Central memory CD8-positive, alpha-beta T cell (primary cell): ENCODE measurements at regions not wholly inside any gene's neighbourhood (a gene's known extent, or its start where the extent isn't known, plus 50 kb on each side); places are given as distances from the start of the nearest gene placed in this dataset.
A peak's percentile ranks its signal among the peaks of the same experiment; 100 is the strongest.

Experiments used
- ATAC-seq: fragments of 150-1000 bp; cut with Tn5 transposase; replicated peaks from 2 replicates; pipeline ENCODE4 v1.10.0; 2022; ENCODE audit warnings: mild to moderate bottlenecking, moderate FRiP score, moderate number of reproducible peaks; ENCODE audit not compliant: poor library complexity, severe bottlenecking; ENCODE audit errors: extremely low read depth
- DNase-seq, 2 donors: peaks; one replicate each; pipeline ENCODE4 v3.0.0; 2021; ENCODE audit warnings: low spot score in 2 of 2
- H3K27ac Mint-ChIP-seq: one replicate; pipeline ENCODE4 v1.8.0; 2022; ENCODE audit warnings: low read depth, mild to moderate bottlenecking, moderate library complexity, mixed read lengths
- H3K27me3 Mint-ChIP-seq: one replicate; pipeline ENCODE4 v1.8.0; 2022; ENCODE audit warnings: mixed read lengths
- H3K36me3 Mint-ChIP-seq: one replicate; pipeline ENCODE4 v1.8.0; 2022; ENCODE audit warnings: mild to moderate bottlenecking, moderate library complexity, mixed read lengths; ENCODE audit not compliant: insufficient read depth
- H3K4me1 Mint-ChIP-seq: one replicate; pipeline ENCODE4 v1.8.0; 2022; ENCODE audit warnings: mixed read lengths
- H3K4me3 Mint-ChIP-seq: one replicate; pipeline ENCODE4 v1.8.0; 2022; ENCODE audit warnings: mild to moderate bottlenecking, moderate library complexity, mixed read lengths
- H3K9me3 Mint-ChIP-seq: one replicate; pipeline ENCODE4 v1.8.0; 2022; ENCODE audit warnings: mixed read lengths

DNA sequence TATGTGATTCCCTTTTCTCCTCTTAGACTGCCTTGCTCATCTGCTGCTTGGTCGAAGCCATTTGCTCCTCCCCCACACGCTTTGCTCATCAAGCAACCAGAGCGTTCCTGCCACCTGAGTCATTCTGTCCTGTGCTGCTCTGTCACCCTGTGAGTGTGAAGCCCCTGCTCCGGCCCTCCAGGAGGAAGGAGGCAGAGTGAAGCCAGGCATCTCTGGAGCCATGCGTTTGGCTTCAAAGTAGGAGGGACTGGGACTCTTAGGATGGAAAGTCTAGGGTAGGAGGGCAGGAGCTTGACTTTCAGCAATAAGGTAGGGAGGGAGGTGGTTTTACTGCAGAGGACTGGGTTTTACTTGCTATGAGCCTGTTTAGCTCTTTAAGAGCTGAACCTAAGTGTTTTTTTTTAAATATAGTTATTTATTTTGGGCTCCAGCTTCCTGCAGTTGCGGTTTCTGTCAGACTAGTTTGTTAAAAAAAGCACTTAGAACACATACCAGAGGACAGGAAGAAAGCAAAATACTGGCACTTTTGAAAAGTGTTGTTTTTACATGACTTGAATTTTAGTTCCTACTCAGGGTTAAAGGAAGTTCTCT, 63.6 kb downstream of the SPINK2 start:
- Mint-ChIP-seq H3K4me1 (peaks cover 57% of the 10 kb centered on the region), H3K4me3 (peak overlapping the region; percentile 73), H3K36me3 (peaks cover 3% of the 10 kb centered on the region), H3K27ac (peak overlapping the region; percentile 92), H3K9me3 (no peaks in the 10 kb centered on the region), H3K27me3 (no peaks in the 10 kb centered on the region)
- ATAC-seq = peak; percentile 69
- peak; percentile 23 to 28 for DNase-seq

GRCh38 chr4:56757261-56757746, 64.2 kb downstream of the SPINK2 start:
- no peak for DNase-seq
- H3K9me3 Mint-ChIP-seq = no peaks in the 10 kb centered on the region
- H3K4me1 Mint-ChIP-seq = peaks cover 51% of the 10 kb centered on the region
- peaks cover 3% of the 10 kb centered on the region for H3K36me3 Mint-ChIP-seq
- no peaks in the 10 kb centered on the region for H3K27me3 Mint-ChIP-seq
- H3K4me3 Mint-ChIP-seq = peak overlapping the region; percentile 73
- ATAC-seq = peak; percentile 63
- H3K27ac Mint-ChIP-seq = peak overlapping the region; percentile 92

GRCh38 chr4:56755901-56756300, 65.6 kb downstream of the SPINK2 start:
- Mint-ChIP-seq H3K27ac (no peak overlapping the region), H3K9me3 (no peaks in the 10 kb centered on the region), H3K4me1 (peaks cover 43% of the 10 kb centered on the region), H3K4me3 (no peak overlapping the region), H3K36me3 (peaks cover 3% of the 10 kb centered on the region), H3K27me3 (no peaks in the 10 kb centered on the region)
- ATAC-seq (no peak), DNase-seq (no peak)

DNA sequence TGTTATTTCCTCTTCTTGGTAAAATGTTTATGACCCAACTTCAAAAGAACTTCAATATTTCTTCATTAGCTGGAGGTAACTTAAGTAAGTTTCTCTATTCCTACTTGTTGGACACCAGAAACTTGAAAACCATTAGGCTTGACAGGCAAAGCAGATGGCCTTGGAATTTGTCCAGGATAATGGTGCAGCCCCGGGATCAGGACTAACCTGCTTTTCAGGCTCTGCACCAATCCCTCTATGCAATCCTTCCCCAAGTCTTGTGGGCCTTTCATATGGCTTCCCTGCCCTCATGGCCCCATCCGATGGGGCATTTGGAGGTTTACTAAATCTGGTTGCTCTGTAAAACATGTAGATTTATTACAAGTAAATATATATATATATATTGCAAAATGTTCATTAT, 68.5 kb downstream of the SPINK2 start:
- Mint-ChIP-seq H3K36me3 (peaks cover 3% of the 10 kb centered on the region), H3K27me3 (no peaks in the 10 kb centered on the region), H3K4me3 (no peak overlapping the region), H3K4me1 (peaks cover 29% of the 10 kb centered on the region), H3K9me3 (no peaks in the 10 kb centered on the region), H3K27ac (no peak overlapping the region)
- DNase-seq (no peak), ATAC-seq (no peak)

GRCh38 chr4:56750231-56750630, 69.1 kb upstream of the HOPX start:
- Mint-ChIP-seq H3K4me1 (peaks cover 5% of the 10 kb centered on the region), H3K36me3 (peaks cover 4% of the 10 kb centered on the region), H3K27me3 (no peaks in the 10 kb centered on the region), H3K4me3 (no peak overlapping the region), H3K27ac (no peak overlapping the region), H3K9me3 (no peaks in the 10 kb centered on the region)
- no peak for DNase-seq
- no peak for ATAC-seq

DNA sequence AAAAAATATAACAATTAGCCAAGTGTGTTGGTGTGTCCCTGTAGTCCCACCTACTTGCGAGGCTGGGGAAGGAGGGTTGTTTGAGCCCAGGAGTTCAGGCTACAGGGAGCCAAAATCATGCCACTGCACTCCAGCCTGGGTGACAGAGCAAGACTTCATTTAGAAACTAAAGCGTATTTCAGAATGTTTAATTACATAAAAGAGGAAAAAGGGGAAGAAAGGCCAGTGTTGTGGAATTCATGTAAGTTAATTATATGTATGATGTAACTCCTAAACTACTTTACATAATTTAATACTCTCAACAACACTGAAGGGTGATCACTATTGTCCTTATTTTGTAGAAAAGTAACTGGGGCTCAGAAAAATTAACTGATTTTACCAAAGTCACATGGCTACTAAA, 67.2 kb upstream of the HOPX start:
- ATAC-seq (no peak), DNase-seq (no peak)
- H3K27me3 Mint-ChIP-seq = no peaks in the 10 kb centered on the region
- peaks cover 4% of the 10 kb centered on the region for H3K36me3 Mint-ChIP-seq
- peaks cover 5% of the 10 kb centered on the region for H3K4me1 Mint-ChIP-seq
- H3K9me3 Mint-ChIP-seq = no peaks in the 10 kb centered on the region
- no peak overlapping the region for H3K4me3 Mint-ChIP-seq
- H3K27ac Mint-ChIP-seq = no peak overlapping the region

DNA sequence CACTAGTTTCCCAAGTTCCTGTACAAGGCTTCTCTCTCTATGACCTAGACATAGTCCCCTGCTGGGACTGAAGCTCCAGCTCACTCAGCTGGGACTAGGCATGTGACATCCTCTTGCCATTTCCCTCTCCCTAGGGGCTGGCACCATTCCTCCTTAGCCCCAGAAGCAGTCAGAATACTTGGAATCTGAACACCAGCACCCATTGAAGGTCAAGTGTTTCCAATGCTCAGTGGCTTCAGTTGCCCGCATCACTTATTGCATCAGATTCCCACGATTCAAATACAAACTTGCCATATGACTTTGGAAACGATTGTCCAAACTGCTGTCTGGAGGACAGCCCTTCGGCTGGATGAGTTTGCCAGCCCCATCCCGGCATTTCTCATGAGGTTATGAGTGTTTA, 65.5 kb upstream of the HOPX start:
- no peak for ATAC-seq
- DNase-seq = no peak
- Mint-ChIP-seq H3K27me3 (no peaks in the 10 kb centered on the region), H3K27ac (no peak overlapping the region), H3K36me3 (peaks cover 4% of the 10 kb centered on the region), H3K4me1 (peaks cover 5% of the 10 kb centered on the region), H3K4me3 (no peak overlapping the region), H3K9me3 (no peaks in the 10 kb centered on the region)

DNA sequence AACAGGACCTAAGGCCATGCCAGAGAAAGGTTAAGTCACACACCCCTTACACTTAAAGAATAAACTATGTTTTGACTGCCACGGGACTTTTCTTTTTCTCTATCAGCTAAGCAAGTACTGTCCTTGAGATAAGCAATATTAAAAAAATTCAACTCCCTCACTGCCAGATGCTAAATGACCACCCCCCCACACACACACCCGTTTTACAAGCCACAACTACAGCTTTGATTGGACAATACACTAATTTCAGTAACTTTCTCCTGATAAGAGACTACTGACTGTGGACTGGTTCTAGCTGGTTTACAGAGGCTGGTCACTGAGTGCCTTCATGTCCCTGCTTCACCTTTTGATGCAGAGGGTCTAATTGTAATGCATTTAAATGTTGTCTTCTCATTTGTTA, 63.9 kb upstream of the HOPX start:
- no peak overlapping the region for H3K4me3 Mint-ChIP-seq
- DNase-seq (no peak), ATAC-seq (no peak)
- peaks cover 4% of the 10 kb centered on the region for H3K36me3 Mint-ChIP-seq
- H3K9me3 Mint-ChIP-seq = no peaks in the 10 kb centered on the region
- no peaks in the 10 kb centered on the region for H3K27me3 Mint-ChIP-seq
- H3K4me1 Mint-ChIP-seq = no peaks in the 10 kb centered on the region
- H3K27ac Mint-ChIP-seq = no peak overlapping the region

DNA sequence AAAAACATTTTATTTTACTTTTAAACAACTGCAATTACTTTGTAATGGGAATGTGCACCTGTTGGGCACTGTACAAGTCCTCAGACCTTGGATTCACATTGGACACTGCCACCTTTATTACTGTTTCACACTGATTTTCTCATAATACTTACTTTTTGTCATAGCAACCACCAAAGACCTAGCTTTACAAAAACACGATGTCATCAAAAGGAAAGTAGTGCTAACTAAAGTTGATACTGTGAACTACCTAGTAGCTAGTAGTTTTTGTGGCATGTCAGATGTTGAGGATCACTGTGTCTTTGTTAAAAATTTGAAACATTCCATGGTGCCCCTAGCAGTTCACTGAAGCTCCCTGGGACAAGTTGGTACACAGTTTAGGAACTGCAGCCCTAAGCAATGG, 62.9 kb upstream of the HOPX start:
- Mint-ChIP-seq H3K27me3 (no peaks in the 10 kb centered on the region), H3K27ac (no peak overlapping the region), H3K4me1 (no peaks in the 10 kb centered on the region), H3K9me3 (no peaks in the 10 kb centered on the region), H3K4me3 (no peak overlapping the region), H3K36me3 (peaks cover 4% of the 10 kb centered on the region)
- ATAC-seq (no peak), DNase-seq (no peak)

GRCh38 chr4:56743550-56743949, 62.5 kb upstream of the HOPX start:
- H3K9me3 Mint-ChIP-seq = no peaks in the 10 kb centered on the region
- no peak overlapping the region for H3K27ac Mint-ChIP-seq
- no peaks in the 10 kb centered on the region for H3K4me1 Mint-ChIP-seq
- peaks cover 4% of the 10 kb centered on the region for H3K36me3 Mint-ChIP-seq
- no peaks in the 10 kb centered on the region for H3K27me3 Mint-ChIP-seq
- DNase-seq (no peak), ATAC-seq (no peak)
- no peak overlapping the region for H3K4me3 Mint-ChIP-seq

GRCh38 chr4:56742080-56742871, 61.2 kb upstream of the HOPX start:
- no peaks in the 10 kb centered on the region for H3K27me3 Mint-ChIP-seq
- DNase-seq (no peak), ATAC-seq (no peak)
- H3K4me3 Mint-ChIP-seq = no peak overlapping the region
- no peaks in the 10 kb centered on the region for H3K4me1 Mint-ChIP-seq
- H3K27ac Mint-ChIP-seq = no peak overlapping the region
- peaks cover 4% of the 10 kb centered on the region for H3K36me3 Mint-ChIP-seq
- no peaks in the 10 kb centered on the region for H3K9me3 Mint-ChIP-seq

DNA sequence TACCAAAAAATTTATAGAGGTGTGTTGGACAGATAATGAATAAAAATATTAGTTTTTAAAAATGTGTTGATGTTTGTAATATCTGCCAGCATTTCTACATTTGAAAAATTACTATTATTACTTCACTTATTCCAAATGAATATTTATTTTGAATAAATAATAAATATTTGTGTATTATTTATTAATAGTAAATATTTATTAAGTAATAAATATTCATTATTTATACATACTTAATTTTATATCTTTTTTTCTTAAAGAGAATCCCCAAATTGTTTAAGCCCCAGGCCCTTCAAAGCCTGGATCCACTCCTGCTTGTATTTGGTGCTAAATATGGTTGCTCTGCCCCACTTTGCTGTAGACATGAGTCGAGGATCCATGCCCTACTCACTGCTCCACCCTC, 60.5 kb upstream of the HOPX start:
- Mint-ChIP-seq H3K9me3 (no peaks in the 10 kb centered on the region), H3K27ac (no peak overlapping the region), H3K4me3 (no peak overlapping the region), H3K36me3 (peaks cover 4% of the 10 kb centered on the region), H3K4me1 (no peaks in the 10 kb centered on the region), H3K27me3 (no peaks in the 10 kb centered on the region)
- ATAC-seq (no peak), DNase-seq (no peak)

DNA sequence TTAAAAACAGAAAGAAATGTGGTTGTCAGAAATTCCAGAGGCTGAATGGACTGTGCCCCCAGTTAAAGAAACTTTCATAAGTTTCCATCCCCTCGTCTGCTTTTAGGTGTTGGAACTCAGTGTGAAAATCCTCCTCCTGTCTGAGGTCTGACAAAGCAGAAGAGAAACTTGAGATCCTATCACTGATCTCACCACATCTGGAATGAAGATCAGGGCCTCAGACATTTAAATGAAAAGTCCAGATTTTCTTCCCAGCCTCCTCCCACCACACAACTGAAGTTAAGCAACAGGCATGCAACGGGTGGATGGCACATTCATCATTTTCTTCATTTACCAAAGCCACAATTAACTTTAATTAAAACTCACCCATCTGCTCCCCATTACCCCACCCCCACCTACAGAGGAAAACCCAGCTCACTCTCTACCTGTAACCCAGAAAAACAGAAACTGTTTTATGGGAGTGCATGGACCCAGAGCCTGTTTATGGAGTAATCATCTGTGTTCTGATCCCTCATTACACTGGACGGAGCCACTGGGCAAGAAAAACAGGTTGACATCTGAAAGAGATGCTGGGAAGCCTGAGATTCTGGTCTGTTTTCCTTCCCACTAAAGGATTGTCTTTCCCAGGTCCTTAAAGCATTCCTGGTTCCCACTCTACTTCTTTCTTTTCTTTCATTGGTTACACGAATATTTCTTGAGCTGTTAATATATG, 58.1 kb upstream of the HOPX start:
- Mint-ChIP-seq H3K4me3 (no peak overlapping the region), H3K27ac (no peak overlapping the region), H3K4me1 (no peaks in the 10 kb centered on the region), H3K9me3 (no peaks in the 10 kb centered on the region), H3K27me3 (no peaks in the 10 kb centered on the region), H3K36me3 (no peaks in the 10 kb centered on the region)
- ATAC-seq = no peak
- DNase-seq = no peak
